ENCODE measurements at regions not wholly inside any gene's neighbourhood (a gene's known extent, or its start where the extent isn't known, plus 50 kb on each side); places are given as distances from the start of the nearest gene placed in this dataset.
"Not testable (repeated sequence)": the region's sequence is repeated elsewhere in the genome, so short reads cannot be mapped to it uniquely, and the experiment has no call there.

DNA sequence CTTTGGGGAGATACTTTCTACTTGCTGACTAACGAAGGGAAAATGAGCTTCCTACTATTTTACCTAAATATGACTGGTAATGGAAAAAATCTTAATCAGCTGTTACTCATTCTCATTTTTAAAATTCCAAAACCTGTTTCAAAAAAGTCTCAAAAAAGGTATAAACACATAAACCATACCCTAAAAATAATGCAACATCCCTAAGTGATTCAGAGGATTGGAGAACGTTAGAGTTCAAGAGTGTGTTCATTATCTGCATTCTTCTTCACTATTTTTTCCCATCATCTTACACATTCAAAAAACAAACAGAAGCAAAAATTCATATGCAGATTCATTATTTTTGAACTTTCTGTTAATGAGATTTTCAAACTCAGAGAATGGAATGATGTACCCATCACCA lies 150.4 kb upstream of the GNAI1 start:
- Histone ChIP-seq H3K4me3 (no peak overlapping the region), H3K27me3 (replicated peaks; ENCODE audit: insufficient read depth) (no peaks in the 10 kb centered on the region), H3K27ac (no peak overlapping the region), H3K36me3 (no peaks in the 10 kb centered on the region), H3K4me1 (ENCODE audit: control insufficient read depth in 1 of 2, low read depth in 2 of 2) (no peaks in the 10 kb centered on the region), H3K9me3 (no peaks in the 10 kb centered on the region)
- ATAC-seq (ENCODE audit: insufficient number of reproducible peaks, low FRiP score, low read depth) (no peak), DNase-seq (ENCODE audit: low spot score) (no peak)
- no peak for TF ChIP-seq CTCF (IDR thresholded peaks at IDR 0.05)

- no peak for TF ChIP-seq CTCF (IDR thresholded peaks at IDR 0.05)
- H3K4me1 ChIP-seq (ENCODE audit: control insufficient read depth in 1 of 2, low read depth in 2 of 2) = no peaks in the 10 kb centered on the region
- no peak overlapping the region for H3K4me3 ChIP-seq
- no peaks in the 10 kb centered on the region for H3K36me3 ChIP-seq
- ATAC-seq (ENCODE audit: insufficient number of reproducible peaks, low FRiP score, low read depth) (no peak), DNase-seq (ENCODE audit: low spot score) (no peak)
- no peaks in the 10 kb centered on the region for H3K9me3 ChIP-seq
- no peaks in the 10 kb centered on the region for H3K27me3 ChIP-seq (replicated peaks; ENCODE audit: insufficient read depth)
- H3K27ac ChIP-seq = no peak overlapping the region
These were observed 152.4 kb upstream of the GNAI1 start for GRCh38 chr7:79982141-79982770.

GRCh38 chr7:79980376-79980775 lies 154.3 kb upstream of the GNAI1 start:
- ATAC-seq (ENCODE audit: insufficient number of reproducible peaks, low FRiP score, low read depth) (no peak), DNase-seq (ENCODE audit: low spot score) (no peak)
- no peak for TF ChIP-seq CTCF (IDR thresholded peaks at IDR 0.05)
- no peak overlapping the region for H3K27ac ChIP-seq
- H3K4me3 ChIP-seq = no peak overlapping the region
- H3K9me3 ChIP-seq = no peaks in the 10 kb centered on the region
- no peaks in the 10 kb centered on the region for H3K27me3 ChIP-seq (replicated peaks; ENCODE audit: insufficient read depth)
- no peaks in the 10 kb centered on the region for H3K4me1 ChIP-seq (ENCODE audit: control insufficient read depth in 1 of 2, low read depth in 2 of 2)
- no peaks in the 10 kb centered on the region for H3K36me3 ChIP-seq

DNA sequence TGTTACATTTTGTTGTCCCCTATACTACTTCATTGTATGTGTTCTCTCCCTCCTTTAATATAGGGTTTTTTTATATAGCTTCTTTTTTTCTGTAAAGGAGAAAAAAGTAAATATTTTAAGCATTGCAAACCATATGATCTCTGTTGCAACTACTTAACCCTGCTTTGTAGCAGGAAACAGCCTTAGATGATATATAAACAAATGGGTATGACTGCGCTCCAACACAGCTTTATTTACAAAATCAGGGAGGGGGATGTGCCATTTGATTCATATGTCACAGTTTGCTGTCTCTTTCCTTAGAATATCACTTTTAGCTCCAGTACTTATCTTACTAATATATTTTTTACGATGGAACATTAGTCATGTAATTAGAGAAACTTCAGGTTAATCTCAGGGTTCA lies 155.2 kb upstream of the GNAI1 start:
- no peak overlapping the region for H3K4me3 ChIP-seq
- ATAC-seq (ENCODE audit: insufficient number of reproducible peaks, low FRiP score, low read depth) (no peak), DNase-seq (ENCODE audit: low spot score) (no peak)
- no peaks in the 10 kb centered on the region for H3K36me3 ChIP-seq
- H3K9me3 ChIP-seq = no peaks in the 10 kb centered on the region
- no peaks in the 10 kb centered on the region for H3K4me1 ChIP-seq (ENCODE audit: control insufficient read depth in 1 of 2, low read depth in 2 of 2)
- no peak overlapping the region for H3K27ac ChIP-seq
- no peaks in the 10 kb centered on the region for H3K27me3 ChIP-seq (replicated peaks; ENCODE audit: insufficient read depth)
- no peak for TF ChIP-seq CTCF (IDR thresholded peaks at IDR 0.05)

GRCh38 chr7:79977481-79977880 lies 157.2 kb upstream of the GNAI1 start:
- no peak for TF ChIP-seq CTCF (IDR thresholded peaks at IDR 0.05)
- H3K4me3 ChIP-seq = no peak overlapping the region
- no peak for ATAC-seq (ENCODE audit: insufficient number of reproducible peaks, low FRiP score, low read depth)
- no peaks in the 10 kb centered on the region for H3K9me3 ChIP-seq
- no peak for DNase-seq (ENCODE audit: low spot score)
- H3K36me3 ChIP-seq = no peaks in the 10 kb centered on the region
- H3K4me1 ChIP-seq (ENCODE audit: control insufficient read depth in 1 of 2, low read depth in 2 of 2) = no peaks in the 10 kb centered on the region
- no peaks in the 10 kb centered on the region for H3K27me3 ChIP-seq (replicated peaks; ENCODE audit: insufficient read depth)
- H3K27ac ChIP-seq = no peak overlapping the region

- not testable (repeated sequence) for ATAC-seq (ENCODE audit: insufficient number of reproducible peaks, low FRiP score, low read depth); DNase-seq (ENCODE audit: low spot score); H3K4me3 ChIP-seq; H3K9me3 ChIP-seq; H3K27me3 ChIP-seq (replicated peaks; ENCODE audit: insufficient read depth); H3K27ac ChIP-seq; H3K4me1 ChIP-seq (ENCODE audit: control insufficient read depth in 1 of 2, low read depth in 2 of 2); H3K36me3 ChIP-seq
These were observed 158.0 kb upstream of the GNAI1 start for GRCh38 chr7:79976711-79977020.

DNA sequence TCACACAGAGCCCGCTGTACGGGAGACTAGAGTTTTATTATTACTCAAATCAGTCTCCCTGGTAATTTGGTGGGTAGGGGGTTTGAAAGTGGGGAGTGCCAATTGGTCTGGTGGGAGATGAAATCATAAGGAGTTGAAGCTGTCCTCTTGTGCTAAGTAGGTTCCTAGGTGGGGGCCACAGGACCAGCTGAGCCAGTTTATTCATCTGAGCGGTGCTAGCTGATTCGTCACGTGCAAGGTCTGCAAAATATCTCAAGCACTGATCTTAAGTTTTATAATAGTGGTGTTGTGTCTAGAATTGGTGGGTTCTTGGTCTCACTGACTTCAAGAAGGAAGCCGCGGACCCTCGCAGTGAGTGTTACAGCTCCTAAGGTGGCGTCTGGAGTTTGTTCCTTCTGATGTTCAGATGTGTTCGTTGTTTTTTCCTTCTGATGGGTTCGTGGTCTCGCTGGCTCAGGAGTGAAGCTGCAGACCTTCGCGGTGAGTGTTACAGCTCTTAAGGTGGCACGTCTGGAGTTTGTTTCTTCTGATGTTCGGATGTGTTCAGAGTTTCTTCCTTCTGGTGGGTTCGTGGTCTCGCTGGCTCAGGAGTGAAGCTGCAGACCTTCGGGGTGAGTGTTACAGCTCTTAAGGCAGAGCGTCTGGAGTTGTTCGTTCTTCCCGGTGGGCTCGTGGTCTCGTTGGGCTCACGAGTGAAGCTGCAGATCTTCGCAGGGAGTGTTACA lies 158.5 kb upstream of the GNAI1 start:
- H3K4me1 ChIP-seq (ENCODE audit: control insufficient read depth in 1 of 2, low read depth in 2 of 2); DNase-seq (ENCODE audit: low spot score); H3K4me3 ChIP-seq; H3K27ac ChIP-seq; ATAC-seq (ENCODE audit: insufficient number of reproducible peaks, low FRiP score, low read depth); H3K9me3 ChIP-seq; H3K27me3 ChIP-seq (replicated peaks; ENCODE audit: insufficient read depth); H3K36me3 ChIP-seq: not testable (repeated sequence)

All from thoracic aorta (tissue), 2 donors.